ENCODE measurements at regions not wholly inside any gene's neighbourhood (a gene's known extent, or its start where the extent isn't known, plus 50 kb on each side); places are given as distances from the start of the nearest gene placed in this dataset.
"Not testable (repeated sequence)": the region's sequence is repeated elsewhere in the genome, so short reads cannot be mapped to it uniquely, and the experiment has no call there.

- no peak for DNase-seq (ENCODE audit: low read depth, low spot score)
Observed at GRCh38 chr7:96770758-96771157, 61.1 kb upstream of the SEM1 start.

- DNase-seq (ENCODE audit: low read depth, low spot score): no peak
Observed at GRCh38 chr7:96772139-96772694, 62.6 kb upstream of the SEM1 start.

- no peak for DNase-seq (ENCODE audit: low read depth, low spot score)
Observed at GRCh38 chr7:96773483-96773882, 63.8 kb upstream of the SEM1 start.

GRCh38 chr7:96774358-96774757 lies 64.7 kb upstream of the SEM1 start:
- no peak for DNase-seq (ENCODE audit: low read depth, low spot score)

GRCh38 chr7:96775046-96775445 lies 65.4 kb upstream of the SEM1 start:
- no peak for DNase-seq (ENCODE audit: low read depth, low spot score)

GRCh38 chr7:96778263-96778662 lies 68.6 kb upstream of the SEM1 start:
- no peak for DNase-seq (ENCODE audit: low read depth, low spot score)

- no peak for DNase-seq (ENCODE audit: low read depth, low spot score)
Observed at GRCh38 chr7:96781919-96782318, 72.3 kb upstream of the SEM1 start.

GRCh38 chr7:96782686-96783298 lies 73.1 kb upstream of the SEM1 start:
- DNase-seq (ENCODE audit: low read depth, low spot score): not testable (repeated sequence)

GRCh38 chr7:96784597-96784996 lies 75.0 kb upstream of the SEM1 start:
- DNase-seq (ENCODE audit: low read depth, low spot score): no peak

GRCh38 chr7:96786261-96786997 lies 76.8 kb upstream of the SEM1 start:
- no peak for DNase-seq (ENCODE audit: low read depth, low spot score)

- no peak for DNase-seq (ENCODE audit: low read depth, low spot score)
Observed at GRCh38 chr7:96786998-96787395, 77.4 kb upstream of the SEM1 start.

- no peak for DNase-seq (ENCODE audit: low read depth, low spot score)
Observed at GRCh38 chr7:96789914-96790313, 80.3 kb upstream of the SEM1 start.

- no peak for DNase-seq (ENCODE audit: low read depth, low spot score)
Observed at GRCh38 chr7:96792115-96792514, 82.5 kb upstream of the SEM1 start.

- DNase-seq (ENCODE audit: low read depth, low spot score): no peak
Observed at GRCh38 chr7:96794063-96794462, 84.4 kb upstream of the SEM1 start.

- DNase-seq (ENCODE audit: low read depth, low spot score): no peak
Observed at GRCh38 chr7:96800122-96800521, 90.5 kb upstream of the SEM1 start.

- no peak for DNase-seq (ENCODE audit: low read depth, low spot score)
Observed at GRCh38 chr7:96800824-96801223, 91.2 kb upstream of the SEM1 start.

GRCh38 chr7:96819111-96819700 lies 109.6 kb upstream of the SEM1 start:
- no peak for DNase-seq (ENCODE audit: low read depth, low spot score)

GRCh38 chr7:96821131-96821530 lies 111.5 kb upstream of the SEM1 start:
- DNase-seq (ENCODE audit: low read depth, low spot score): not testable (repeated sequence)

- no peak for DNase-seq (ENCODE audit: low read depth, low spot score)
Observed at GRCh38 chr7:96822824-96823223, 113.2 kb upstream of the SEM1 start.

- no peak for DNase-seq (ENCODE audit: low read depth, low spot score)
Observed at GRCh38 chr7:96823274-96823673, 113.6 kb upstream of the SEM1 start.

GRCh38 chr7:96824686-96825085 lies 115.0 kb upstream of the SEM1 start:
- no peak for DNase-seq (ENCODE audit: low read depth, low spot score)

- DNase-seq (ENCODE audit: low read depth, low spot score): no peak
Observed at GRCh38 chr7:96825285-96825684, 115.6 kb upstream of the SEM1 start.

GRCh38 chr7:96826089-96826488 lies 116.4 kb upstream of the SEM1 start:
- no peak for DNase-seq (ENCODE audit: low read depth, low spot score)

Data from activated naive CD8-positive, alpha-beta T cell treated with anti-CD3 and anti-CD28 coated beads, Interleukin-2, amount 50 U/mL, for 16 hours (primary cell).